Osteoblast (primary cell): ENCODE measurements at regions not wholly inside any gene's neighbourhood (a gene's known extent, or its start where the extent isn't known, plus 50 kb on each side); places are given as distances from the start of the nearest gene placed in this dataset.

Experiments
- DNase-seq: peaks from one replicate; pipeline ENCODE4 v3.0.0; 2011; ENCODE audit warnings: low spot score, mixed read lengths; ENCODE audit not compliant: insufficient read length; ENCODE audit errors: missing footprints
- H2AFZ ChIP-seq: 2 replicates; pipeline ENCODE4 v1.6.0; 2011; ENCODE audit warnings: mild to moderate bottlenecking, low read length
- H3K27ac ChIP-seq: 2 replicates; pipeline ENCODE4 v1.5.1; 2011; ENCODE audit warnings: mild to moderate bottlenecking, low read depth, low read length, moderate library complexity
- H3K27me3 ChIP-seq: 2 replicates; pipeline ENCODE4 v1.6.0; 2012; ENCODE audit warnings: mild to moderate bottlenecking, control low read depth, inconsistent platforms, low read length, moderate library complexity; ENCODE audit not compliant: insufficient read depth
- H3K36me3 ChIP-seq: 2 replicates; pipeline ENCODE4 v1.5.1; 2011; ENCODE audit warnings: mild to moderate bottlenecking, low read length, control low read depth, moderate library complexity; ENCODE audit not compliant: insufficient read depth
- H3K4me1 ChIP-seq: 2 replicates; pipeline ENCODE4 v1.5.1; 2011; ENCODE audit warnings: mild to moderate bottlenecking, low read length, control low read depth, moderate library complexity; ENCODE audit not compliant: insufficient read depth
- H3K4me2 ChIP-seq: 2 replicates; pipeline ENCODE4 v1.6.0; 2011; ENCODE audit warnings: mild to moderate bottlenecking, low read length; ENCODE audit not compliant: insufficient read depth
- H3K4me3 ChIP-seq: fragments of 200-600 bp; sonication (generic); 3 replicates; pipeline ENCODE4 v1.5.1; 2012; ENCODE audit warnings: mild to moderate bottlenecking, low read length, inconsistent platforms; ENCODE audit not compliant: insufficient read depth
- H3K79me2 ChIP-seq: 2 replicates; pipeline ENCODE4 v1.6.0; 2012; ENCODE audit warnings: mild to moderate bottlenecking, low read length, control low read depth, inconsistent platforms; ENCODE audit not compliant: insufficient read depth
- H3K9me3 ChIP-seq: 2 replicates; pipeline ENCODE4 v1.5.1; 2011; ENCODE audit warnings: low read depth, low read length, control low read depth
- H4K20me1 ChIP-seq: 2 replicates; pipeline ENCODE4 v1.6.0; 2012; ENCODE audit warnings: mild to moderate bottlenecking, low read length, control low read depth; ENCODE audit not compliant: insufficient read depth
- TF ChIP-seq, protein P1 (sequence below): IDR thresholded peaks from 2 replicates; pipeline ENCODE4 v1.5.1; 2011; ENCODE audit warnings: mild to moderate bottlenecking, low read depth, low read length, moderate library complexity; ENCODE audit errors: extremely low read depth

DNA sequence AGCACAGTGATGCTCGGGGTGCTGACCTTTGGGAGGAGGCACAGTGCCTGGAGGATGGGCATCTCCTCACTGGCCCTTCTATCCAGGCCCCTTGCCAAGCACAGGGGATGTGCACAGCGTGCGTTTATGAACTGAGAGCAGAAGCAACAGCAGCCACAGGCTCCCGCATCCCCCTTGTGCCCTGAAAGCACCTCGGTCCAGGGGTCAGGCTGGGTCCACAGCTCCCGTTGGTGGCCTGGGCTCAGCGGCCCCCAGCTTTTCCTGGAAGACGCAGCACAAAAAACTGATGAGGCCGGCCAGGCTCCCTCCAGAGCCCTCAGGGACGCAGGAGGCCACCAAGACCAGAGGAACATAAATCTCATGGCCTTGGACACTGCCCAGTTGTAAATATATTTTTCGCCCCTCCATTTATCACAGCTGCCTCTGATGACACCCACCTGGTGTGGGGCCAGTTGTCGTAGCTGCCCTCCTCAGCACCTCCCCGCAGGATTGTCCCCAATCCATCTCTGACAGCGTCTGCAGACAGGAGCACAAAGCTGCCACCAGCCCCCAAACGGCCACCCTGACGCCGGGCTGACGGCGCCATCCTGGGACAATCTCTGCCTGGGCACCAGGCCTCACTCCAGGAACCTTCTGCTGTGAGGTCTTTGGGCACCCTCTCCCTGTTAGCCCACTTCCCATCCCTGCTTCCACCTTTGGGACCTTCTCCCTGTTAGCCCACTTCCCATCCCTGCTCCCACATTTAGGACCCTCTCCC lies 203.1 kb downstream of the BRD1 start:
- H2AFZ ChIP-seq: no peak overlapping the region
- H3K79me2 ChIP-seq: no peaks in the 10 kb centered on the region
- DNase-seq: no peak
- no peak overlapping the region for H3K27ac ChIP-seq
- TF ChIP-seq, protein P1, sequence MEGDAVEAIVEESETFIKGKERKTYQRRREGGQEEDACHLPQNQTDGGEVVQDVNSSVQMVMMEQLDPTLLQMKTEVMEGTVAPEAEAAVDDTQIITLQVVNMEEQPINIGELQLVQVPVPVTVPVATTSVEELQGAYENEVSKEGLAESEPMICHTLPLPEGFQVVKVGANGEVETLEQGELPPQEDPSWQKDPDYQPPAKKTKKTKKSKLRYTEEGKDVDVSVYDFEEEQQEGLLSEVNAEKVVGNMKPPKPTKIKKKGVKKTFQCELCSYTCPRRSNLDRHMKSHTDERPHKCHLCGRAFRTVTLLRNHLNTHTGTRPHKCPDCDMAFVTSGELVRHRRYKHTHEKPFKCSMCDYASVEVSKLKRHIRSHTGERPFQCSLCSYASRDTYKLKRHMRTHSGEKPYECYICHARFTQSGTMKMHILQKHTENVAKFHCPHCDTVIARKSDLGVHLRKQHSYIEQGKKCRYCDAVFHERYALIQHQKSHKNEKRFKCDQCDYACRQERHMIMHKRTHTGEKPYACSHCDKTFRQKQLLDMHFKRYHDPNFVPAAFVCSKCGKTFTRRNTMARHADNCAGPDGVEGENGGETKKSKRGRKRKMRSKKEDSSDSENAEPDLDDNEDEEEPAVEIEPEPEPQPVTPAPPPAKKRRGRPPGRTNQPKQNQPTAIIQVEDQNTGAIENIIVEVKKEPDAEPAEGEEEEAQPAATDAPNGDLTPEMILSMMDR: no peak
- H4K20me1 ChIP-seq: no peaks in the 10 kb centered on the region
- no peaks in the 10 kb centered on the region for H3K36me3 ChIP-seq
- no peaks in the 10 kb centered on the region for H3K9me3 ChIP-seq
- no peak overlapping the region for H3K4me3 ChIP-seq
- no peaks in the 10 kb centered on the region for H3K4me1 ChIP-seq
- H3K27me3 ChIP-seq: no peaks in the 10 kb centered on the region
- H3K4me2 ChIP-seq: no peak overlapping the region

DNA sequence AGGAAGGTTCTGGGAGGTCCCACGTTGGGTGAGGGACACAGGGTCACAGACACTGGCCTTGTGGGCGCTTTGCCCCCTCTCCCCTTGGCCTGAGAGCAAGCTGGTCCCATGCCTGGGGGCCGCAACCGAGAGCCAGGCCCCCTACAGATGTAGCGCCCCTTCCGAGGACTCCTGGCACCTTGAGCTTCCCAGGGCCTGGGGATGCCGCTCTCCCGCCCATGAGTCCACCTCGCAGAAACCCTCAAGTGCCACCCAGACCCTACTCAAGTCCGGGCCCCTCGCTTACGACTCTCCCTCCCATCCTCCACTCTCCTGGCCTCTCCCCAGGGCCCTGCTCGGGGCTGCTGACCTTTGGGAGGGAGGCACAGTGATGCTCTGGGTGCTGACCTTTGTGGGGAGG lies 204.0 kb downstream of the BRD1 start:
- Histone ChIP-seq H3K4me1 (no peaks in the 10 kb centered on the region), H3K9me3 (no peaks in the 10 kb centered on the region), H3K27me3 (no peaks in the 10 kb centered on the region), H2AFZ (no peak overlapping the region), H3K27ac (no peak overlapping the region), H3K4me3 (no peak overlapping the region), H3K4me2 (no peak overlapping the region), H3K79me2 (no peaks in the 10 kb centered on the region), H3K36me3 (no peaks in the 10 kb centered on the region), H4K20me1 (no peaks in the 10 kb centered on the region)
- TF ChIP-seq, protein P1: no peak
- DNase-seq: no peak

DNA sequence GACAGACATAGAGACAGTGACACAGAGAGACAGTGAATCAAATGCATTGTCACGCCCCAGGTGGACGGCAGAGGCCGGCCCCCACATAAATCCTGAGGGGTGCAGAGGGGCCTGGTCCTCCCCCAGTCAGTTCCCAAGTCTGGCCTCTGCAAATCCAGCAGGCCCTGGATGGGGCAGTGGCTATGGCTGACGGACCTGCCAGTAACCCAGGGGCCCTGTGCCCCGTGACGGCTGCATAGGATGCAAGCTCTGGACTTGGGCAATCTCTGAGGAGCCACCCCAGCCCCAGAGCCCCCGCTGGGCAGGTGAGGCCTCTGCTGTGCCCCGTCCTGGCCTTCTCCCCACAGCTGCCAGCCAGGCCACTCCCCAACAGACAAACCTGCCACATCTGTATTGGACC lies 204.5 kb downstream of the BRD1 start:
- H2AFZ ChIP-seq: no peak overlapping the region
- H3K27me3 ChIP-seq: no peaks in the 10 kb centered on the region
- no peak for DNase-seq
- no peaks in the 10 kb centered on the region for H3K9me3 ChIP-seq
- no peak overlapping the region for H3K4me2 ChIP-seq
- no peaks in the 10 kb centered on the region for H3K4me1 ChIP-seq
- TF ChIP-seq, protein P1: no peak
- H3K36me3 ChIP-seq: no peaks in the 10 kb centered on the region
- H3K27ac ChIP-seq: no peak overlapping the region
- no peak overlapping the region for H3K4me3 ChIP-seq
- no peaks in the 10 kb centered on the region for H3K79me2 ChIP-seq
- H4K20me1 ChIP-seq: no peaks in the 10 kb centered on the region

DNA sequence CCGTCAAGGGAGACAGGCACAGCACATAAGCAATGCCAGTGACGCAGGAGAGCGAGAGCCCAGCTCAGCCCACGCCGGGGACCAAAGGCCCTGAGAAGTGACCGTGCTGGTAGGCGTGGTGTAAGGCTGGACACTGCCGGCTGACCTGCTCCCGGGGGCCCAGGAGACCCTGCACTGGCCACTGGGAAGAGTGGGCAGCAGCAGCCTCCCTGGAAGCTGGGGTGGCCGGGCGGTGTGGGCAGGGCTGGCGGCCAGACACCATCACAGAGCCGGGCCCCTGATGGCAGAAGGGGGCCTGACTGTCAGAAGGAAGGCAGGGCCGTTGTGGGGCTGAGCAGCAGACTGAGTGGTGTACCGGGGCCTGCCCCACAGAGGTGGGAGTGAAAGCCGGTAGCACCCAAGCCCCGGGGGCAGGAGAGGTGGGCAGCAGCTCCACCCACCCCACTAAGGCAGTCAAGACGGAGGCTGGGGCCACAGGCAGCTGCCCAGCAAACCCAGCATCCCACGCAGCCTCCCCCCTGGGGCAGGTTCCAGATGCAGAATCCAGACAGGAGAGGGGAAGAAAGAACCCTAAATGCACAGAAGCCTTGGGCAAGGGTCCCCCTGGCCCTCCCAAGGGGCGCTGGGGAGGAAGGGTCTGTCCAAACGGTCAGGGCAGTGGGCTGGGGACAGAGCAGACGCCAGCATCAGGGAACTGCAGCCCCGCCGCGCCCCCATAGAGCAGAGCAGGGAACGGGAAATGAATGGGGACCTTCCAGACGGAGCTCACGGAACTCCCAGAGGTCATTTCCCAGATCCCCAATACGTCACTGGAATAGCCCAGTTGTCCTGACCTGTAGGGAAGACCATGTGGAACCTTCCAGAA lies 205.2 kb downstream of the BRD1 start:
- TF ChIP-seq, protein P1: no peak
- H3K4me3 ChIP-seq: no peak overlapping the region
- H3K9me3 ChIP-seq: no peaks in the 10 kb centered on the region
- H3K27me3 ChIP-seq: no peaks in the 10 kb centered on the region
- no peak overlapping the region for H3K4me2 ChIP-seq
- no peaks in the 10 kb centered on the region for H4K20me1 ChIP-seq
- no peaks in the 10 kb centered on the region for H3K4me1 ChIP-seq
- no peaks in the 10 kb centered on the region for H3K79me2 ChIP-seq
- DNase-seq: no peak
- no peak overlapping the region for H3K27ac ChIP-seq
- H3K36me3 ChIP-seq: no peaks in the 10 kb centered on the region
- H2AFZ ChIP-seq: no peak overlapping the region
